Esophagus squamous epithelium (tissue), 5 donors: ENCODE measurements at regions not wholly inside any gene's neighbourhood (a gene's known extent, or its start where the extent isn't known, plus 50 kb on each side); places are given as distances from the start of the nearest gene placed in this dataset.

Experiments
- DNase-seq: peaks from one replicate; lab custom pipeline; 2025; lab: John Stamatoyannopoulos, UW
- H3K27ac ChIP-seq, 4 donors: fragments of 200-600 bp; sonication (generic); one replicate each; pipeline ENCODE4 v1.5.1; 2016 to 2019; ENCODE audit warnings: mild to moderate bottlenecking in 1 of 4
- H3K27me3 ChIP-seq, 4 donors: fragments of 200-600 bp; sonication (generic); 1 replicate in 3 of 4; 2 replicates in 1 of 4; pipeline versions ENCODE4 v1.5.1 to v1.6.0; 2017 to 2021; ENCODE audit warnings: antibody characterized with exemption in 1 of 4
- H3K36me3 ChIP-seq, 3 donors: fragments of 200-600 bp; sonication (generic); one replicate each; pipeline ENCODE4 v1.5.1; 2016 to 2019
- H3K4me1 ChIP-seq, 3 donors: fragments of 200-600 bp; sonication (generic); one replicate each; pipeline ENCODE4 v1.5.1; 2017 to 2019
- H3K4me3 ChIP-seq, 4 donors: fragments of 200-600 bp; sonication (generic); 1 replicate in 3 of 4; 2 replicates in 1 of 4; pipeline ENCODE4 v1.5.1; 2016 to 2019; ENCODE audit warnings: mild to moderate bottlenecking in 2 of 4, moderate library complexity in 1 of 4
- H3K9me3 ChIP-seq, 3 donors: fragments of 200-600 bp; sonication (generic); one replicate each; pipeline ENCODE4 v1.5.1; 2016 to 2019
- POLR2A ChIP-seq, 4 donors: fragments of 450-650 bp; IDR thresholded peaks; one replicate each; pipeline ENCODE4 v1.6.1; 2017; ENCODE audit warnings: antibody characterized with exemption in 4 of 4, mild to moderate bottlenecking in 4 of 4, moderate library complexity in 3 of 4
- WGBS, 2 donors: methylation state at CpG; one replicate each; pipeline ENCODE4 v1.1.5; 2018; 5-methylcytosine and 5-hydroxymethylcytosine counted together
- intact Hi-C: fragments of 100-400 bp; cut with DNase I; formaldehyde crosslinking; loops from one replicate; pipeline ENCODE4 v1.15.0; 2022
- TF ChIP-seq, protein P1 (sequence below), 6 experiments: fragments of 450-650 bp in 4 of 6; fragments of 200-600 bp in 2 of 6; sonication (generic) in 2 of 6; IDR thresholded peaks; one replicate each; pipeline ENCODE4 v1.5.1; 2016 to 2019; ENCODE audit warnings: antibody characterized with exemption in 6 of 6, mild to moderate bottlenecking in 4 of 6, moderate library complexity in 4 of 6
- donor health status: DM: yes; HTN: yes; CAD: no.

DNA sequence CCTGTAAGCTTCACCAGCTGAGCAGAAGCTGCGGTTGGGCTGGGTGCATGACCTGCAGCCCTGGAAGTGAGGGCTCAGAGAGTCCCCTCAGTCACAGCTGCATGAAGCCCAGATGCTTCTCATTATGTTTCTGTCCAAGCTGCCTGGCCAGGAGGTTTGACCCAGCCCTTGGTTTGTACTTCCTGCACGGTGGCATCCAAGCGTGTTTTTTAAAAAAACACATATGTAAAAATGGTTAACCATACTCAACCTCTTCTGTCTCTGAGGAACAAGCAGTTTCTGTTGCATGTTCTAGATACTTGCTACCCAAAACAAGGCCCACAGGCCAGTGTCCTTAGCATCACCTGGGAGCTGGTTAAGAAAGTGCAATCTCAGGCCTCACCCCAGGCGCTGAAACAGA is 76.0 kb upstream of the ATP10A start:
- intact Hi-C loops: loop anchor here (10.0 kb wide), 2 partner anchors 244 to 434 kb away; no protein-coding TSS in a partner anchor
- no peaks in the 10 kb centered on the region for H3K36me3 ChIP-seq
- H3K4me3 ChIP-seq: no peak overlapping the region
- WGBS, 2 donors: 59% methylated on average over 4 of the region's 4 CpGs; no CpG with 5 or more reads in 1 of the 2 donors
- H3K9me3 ChIP-seq: no peaks in the 10 kb centered on the region
- H3K4me1 ChIP-seq: no peaks in the 10 kb centered on the region
- TF ChIP-seq, protein P1, sequence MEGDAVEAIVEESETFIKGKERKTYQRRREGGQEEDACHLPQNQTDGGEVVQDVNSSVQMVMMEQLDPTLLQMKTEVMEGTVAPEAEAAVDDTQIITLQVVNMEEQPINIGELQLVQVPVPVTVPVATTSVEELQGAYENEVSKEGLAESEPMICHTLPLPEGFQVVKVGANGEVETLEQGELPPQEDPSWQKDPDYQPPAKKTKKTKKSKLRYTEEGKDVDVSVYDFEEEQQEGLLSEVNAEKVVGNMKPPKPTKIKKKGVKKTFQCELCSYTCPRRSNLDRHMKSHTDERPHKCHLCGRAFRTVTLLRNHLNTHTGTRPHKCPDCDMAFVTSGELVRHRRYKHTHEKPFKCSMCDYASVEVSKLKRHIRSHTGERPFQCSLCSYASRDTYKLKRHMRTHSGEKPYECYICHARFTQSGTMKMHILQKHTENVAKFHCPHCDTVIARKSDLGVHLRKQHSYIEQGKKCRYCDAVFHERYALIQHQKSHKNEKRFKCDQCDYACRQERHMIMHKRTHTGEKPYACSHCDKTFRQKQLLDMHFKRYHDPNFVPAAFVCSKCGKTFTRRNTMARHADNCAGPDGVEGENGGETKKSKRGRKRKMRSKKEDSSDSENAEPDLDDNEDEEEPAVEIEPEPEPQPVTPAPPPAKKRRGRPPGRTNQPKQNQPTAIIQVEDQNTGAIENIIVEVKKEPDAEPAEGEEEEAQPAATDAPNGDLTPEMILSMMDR (IDR thresholded peaks at IDR 0.05): no peak
- TF ChIP-seq POLR2A (IDR thresholded peaks at IDR 0.05): no peak
- no peaks in the 10 kb centered on the region for H3K27me3 ChIP-seq
- H3K27ac ChIP-seq: no peak overlapping the region
- no peak for DNase-seq

GRCh38 chr15:25937796-25938195 is 74.7 kb upstream of the ATP10A start:
- intact Hi-C loops: loop anchor here (10.0 kb wide), 2 partner anchors 243 to 433 kb away; no protein-coding TSS in a partner anchor
- Histone ChIP-seq H3K27ac (no peak overlapping the region), H3K9me3 (no peaks in the 10 kb centered on the region), H3K27me3 (peaks cover 0 to 7% (median 0%) of the 10 kb centered on the region in 4 donors), H3K4me3 (no peak overlapping the region), H3K36me3 (no peaks in the 10 kb centered on the region), H3K4me1 (peaks cover 0 to 5% (median 4%) of the 10 kb centered on the region in 3 donors)
- DNase-seq: no peak
- TF ChIP-seq, protein P1 (IDR thresholded peaks at IDR 0.05): no peak
- no peak for TF ChIP-seq POLR2A (IDR thresholded peaks at IDR 0.05)

DNA sequence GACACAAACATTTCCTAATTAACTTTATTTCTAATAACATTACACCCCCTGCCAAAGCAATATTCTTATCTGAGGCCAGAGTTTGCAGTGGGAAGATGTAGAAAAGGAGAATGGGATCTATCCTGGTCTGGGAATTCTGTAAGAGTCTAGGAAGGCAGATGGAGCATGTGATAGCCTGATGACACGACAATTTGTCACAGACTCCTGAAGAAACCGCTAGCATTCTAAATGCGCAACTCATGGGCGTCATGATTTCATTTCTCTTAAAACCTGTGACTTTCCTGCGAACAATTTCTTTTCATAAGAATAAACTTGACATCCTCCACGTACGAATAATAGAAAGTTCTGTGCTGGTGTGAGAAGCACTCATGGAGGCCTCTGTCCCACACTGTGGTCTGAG is 72.9 kb upstream of the ATP10A start:
- DNase-seq: no peak
- TF ChIP-seq, protein P1 (IDR thresholded peaks at IDR 0.05): no peak
- no peak for TF ChIP-seq POLR2A (IDR thresholded peaks at IDR 0.05)
- peaks cover 0 to 5% (median 4%) of the 10 kb centered on the region in 3 donors for H3K4me1 ChIP-seq
- H3K27ac ChIP-seq: no peak overlapping the region
- H3K9me3 ChIP-seq: no peaks in the 10 kb centered on the region
- intact Hi-C loops: loop anchor here (10.0 kb wide), 2 partner anchors 241 to 431 kb away; no protein-coding TSS in a partner anchor
- H3K36me3 ChIP-seq: no peaks in the 10 kb centered on the region
- no peak overlapping the region for H3K4me3 ChIP-seq
- 79 to 85% methylated on average over 7 of the region's 7 CpGs for WGBS, 2 donors
- H3K27me3 ChIP-seq: peaks cover 0 to 8% (median 0%) of the 10 kb centered on the region in 4 donors

GRCh38 chr15:25933456-25934158 is 70.5 kb upstream of the ATP10A start:
- Histone ChIP-seq H3K27me3 (peaks cover 0 to 8% (median 0%) of the 10 kb centered on the region in 4 donors), H3K36me3 (no peaks in the 10 kb centered on the region), H3K4me3 (peak overlapping the region in 2 of 4 donors; percentile 29 to 61), H3K9me3 (no peaks in the 10 kb centered on the region), H3K27ac (no peak overlapping the region), H3K4me1 (peaks cover 0 to 5% (median 4%) of the 10 kb centered on the region in 3 donors)
- no peak for DNase-seq
- 14 to 15% methylated on average over 21 to 22 of the region's 23 CpGs for WGBS, 2 donors
- intact Hi-C loops: loop anchor here (10.0 kb wide), 2 partner anchors 239 to 429 kb away; no protein-coding TSS in a partner anchor
- no peak for TF ChIP-seq POLR2A (IDR thresholded peaks at IDR 0.05)
- TF ChIP-seq, protein P1 (IDR thresholded peaks at IDR 0.05): peak in 5 of 6 experiments; percentile 52 to 78 (median 56)

- no peak for TF ChIP-seq POLR2A (IDR thresholded peaks at IDR 0.05)
- TF ChIP-seq, protein P1 (IDR thresholded peaks at IDR 0.05): no peak
- intact Hi-C loops: loop anchor here (10.0 kb wide), 2 partner anchors 238 to 428 kb away; no protein-coding TSS in a partner anchor
- whole genome bisulfite sequencing, 2 donors: 90 to 93% methylated on average over 5 to 7 of the region's 8 CpGs
These were observed 69.6 kb upstream of the ATP10A start for GRCh38 chr15:25932696-25933095.

More at GRCh38 chr15:25932696-25933095, 69.6 kb upstream of the ATP10A start:
- Histone ChIP-seq H3K4me3 (no peak overlapping the region), H3K27me3 (peaks cover 0 to 8% (median 0%) of the 10 kb centered on the region in 4 donors), H3K9me3 (no peaks in the 10 kb centered on the region), H3K36me3 (no peaks in the 10 kb centered on the region), H3K27ac (no peak overlapping the region), H3K4me1 (peaks cover 0 to 5% (median 4%) of the 10 kb centered on the region in 3 donors)
- DNase-seq: no peak
